Left lung (tissue), 4 donors: ENCODE measurements at regions not wholly inside any gene's neighbourhood (a gene's known extent, or its start where the extent isn't known, plus 50 kb on each side); places are given as distances from the start of the nearest gene placed in this dataset.

Experiments used
- ATAC-seq: fragments of 200-7000 bp; cut with Tn5 transposase; one replicate; pipeline ENCODE4 v1.9.1; 2020; ENCODE audit warnings: moderate library complexity
- DNase-seq, 4 donors: peaks; one replicate each; pipeline ENCODE4 v3.0.0-alpha.2; 2013 to 2020
- H3K27ac ChIP-seq, 2 donors: fragments of 200-600 bp; sonication (generic) in 1 of 2; one replicate each; pipeline versions ENCODE4 v1.5.0 to v1.8.0; 2020 to 2021
- H3K27me3 ChIP-seq, 2 donors: fragments of 200-600 bp; sonication (generic) in 1 of 2; one replicate each; pipeline versions ENCODE4 v1.5.0 to v1.8.0; 2020 to 2021
- H3K36me3 ChIP-seq, 2 donors: fragments of 200-600 bp; sonication (generic) in 1 of 2; one replicate each; pipeline versions ENCODE4 v1.5.0 to v1.8.0; 2020 to 2021
- H3K4me1 ChIP-seq, 2 donors: fragments of 200-600 bp; one replicate each; pipeline ENCODE4 v1.8.0; 2021
- H3K4me3 ChIP-seq, 2 donors: fragments of 200-600 bp; sonication (generic) in 1 of 2; one replicate each; pipeline versions ENCODE4 v1.5.0 to v1.8.0; 2020 to 2021; ENCODE audit warnings: mild to moderate bottlenecking in 1 of 2
- H3K9me3 ChIP-seq, 2 donors: fragments of 200-600 bp; sonication (generic) in 1 of 2; one replicate each; pipeline versions ENCODE4 v1.5.0 to v1.8.0; 2020 to 2021
- CTCF ChIP-seq, 2 donors: fragments of 200-600 bp; sonication (generic) in 1 of 2; IDR thresholded peaks; one replicate each; pipeline versions ENCODE4 v1.5.0 to v1.8.0; 2021; ENCODE audit warnings: antibody characterized with exemption in 2 of 2
- intact Hi-C, 2 donors: fragments of 100-400 bp; cut with DNase I; formaldehyde crosslinking; loops; one replicate each; pipeline versions ENCODE4 v1.11.2 to v1.14.2; 2022
- donor health status: DM: no; HTN: yes; CAD: no.
- donor health status: DM: no; HTN: no; CAD: no.

- Histone ChIP-seq H3K9me3 (no peaks in the 10 kb centered on the region), H3K36me3 (no peaks in the 10 kb centered on the region), H3K27me3 (no peaks in the 10 kb centered on the region), H3K4me1 (no peaks in the 10 kb centered on the region), H3K4me3 (no peak overlapping the region), H3K27ac (no peak overlapping the region)
- ATAC-seq (no peak), DNase-seq (no peak)
- intact Hi-C loops = no loop called here
- TF ChIP-seq CTCF (IDR thresholded peaks at IDR 0.05) = no peak
These were observed 148.7 kb upstream of the GDNF start for GRCh38 chr5:37988454-37989046.

- no peak overlapping the region for H3K27ac ChIP-seq
- DNase-seq (no peak), ATAC-seq (no peak)
- intact Hi-C loops = no loop called here
- H3K36me3 ChIP-seq = no peaks in the 10 kb centered on the region
- no peaks in the 10 kb centered on the region for H3K4me1 ChIP-seq
- H3K4me3 ChIP-seq = no peak overlapping the region
- no peak for TF ChIP-seq CTCF (IDR thresholded peaks at IDR 0.05)
- no peaks in the 10 kb centered on the region for H3K27me3 ChIP-seq
- peaks cover 0 to 6% of the 10 kb centered on the region in 2 donors for H3K9me3 ChIP-seq
These were observed 144.5 kb upstream of the GDNF start for GRCh38 chr5:37984300-37984699.

GRCh38 chr5:37983463-37983862 lies 143.6 kb upstream of the GDNF start:
- DNase-seq (no peak), ATAC-seq (no peak)
- H3K9me3 ChIP-seq = peaks cover 0 to 6% of the 10 kb centered on the region in 2 donors
- H3K36me3 ChIP-seq = no peaks in the 10 kb centered on the region
- H3K4me3 ChIP-seq = no peak overlapping the region
- no peak overlapping the region for H3K27ac ChIP-seq
- no peaks in the 10 kb centered on the region for H3K4me1 ChIP-seq
- TF ChIP-seq CTCF (IDR thresholded peaks at IDR 0.05) = no peak
- intact Hi-C loops = no loop called here
- no peaks in the 10 kb centered on the region for H3K27me3 ChIP-seq

GRCh38 chr5:37979559-37979958 lies 139.7 kb upstream of the GDNF start:
- Histone ChIP-seq H3K9me3 (peaks cover 0 to 6% of the 10 kb centered on the region in 2 donors), H3K27ac (no peak overlapping the region), H3K4me3 (no peak overlapping the region), H3K4me1 (no peaks in the 10 kb centered on the region), H3K36me3 (no peaks in the 10 kb centered on the region), H3K27me3 (no peaks in the 10 kb centered on the region)
- no peak for TF ChIP-seq CTCF (IDR thresholded peaks at IDR 0.05)
- ATAC-seq (no peak), DNase-seq (no peak)
- intact Hi-C loops = no loop called here

GRCh38 chr5:37975531-37975930 lies 135.7 kb upstream of the GDNF start:
- ATAC-seq (no peak), DNase-seq (no peak)
- H3K4me3 ChIP-seq = no peak overlapping the region
- intact Hi-C loops = no loop called here
- H3K4me1 ChIP-seq = no peaks in the 10 kb centered on the region
- no peaks in the 10 kb centered on the region for H3K27me3 ChIP-seq
- H3K9me3 ChIP-seq = peaks cover 0 to 4% of the 10 kb centered on the region in 2 donors
- no peak overlapping the region for H3K27ac ChIP-seq
- no peaks in the 10 kb centered on the region for H3K36me3 ChIP-seq
- TF ChIP-seq CTCF (IDR thresholded peaks at IDR 0.05) = no peak
